Stimulated activated CD4-positive, alpha-beta T cell treated with anti-CD3 and anti-CD28 coated beads, Interleukin-2, amount 100 ng/mL, for 24 hours (primary cell): ENCODE measurements at regions not wholly inside any gene's neighbourhood (a gene's known extent, or its start where the extent isn't known, plus 50 kb on each side); places are given as distances from the start of the nearest gene placed in this dataset.
"Not testable (repeated sequence)": the region's sequence is repeated elsewhere in the genome, so short reads cannot be mapped to it uniquely, and the experiment has no call there.

ENCODE experiments used
- DNase-seq, 2 donors: peaks; one replicate each; pipeline ENCODE4 v3.0.0-alpha.2; 2020

DNA sequence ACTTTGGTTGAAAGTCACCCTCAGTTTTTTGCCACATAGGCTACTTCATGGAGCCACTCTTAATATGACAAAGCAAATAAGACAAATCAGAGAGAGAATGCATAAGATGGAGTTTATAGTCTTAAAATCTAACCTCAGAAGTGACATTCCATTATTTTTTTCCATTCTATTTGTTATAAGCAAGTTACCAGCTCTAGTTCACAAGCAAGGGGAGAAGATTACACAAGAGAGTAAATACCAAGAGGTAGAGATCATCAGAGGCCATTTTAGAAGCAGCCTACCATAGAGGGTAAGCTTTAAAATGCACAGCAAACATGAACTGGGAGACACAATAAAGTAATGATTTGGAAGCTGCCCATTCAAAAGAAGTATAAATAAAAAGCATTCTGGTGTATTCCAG lies 651.3 kb upstream of the MEF2C start:
- no peak for DNase-seq

DNA sequence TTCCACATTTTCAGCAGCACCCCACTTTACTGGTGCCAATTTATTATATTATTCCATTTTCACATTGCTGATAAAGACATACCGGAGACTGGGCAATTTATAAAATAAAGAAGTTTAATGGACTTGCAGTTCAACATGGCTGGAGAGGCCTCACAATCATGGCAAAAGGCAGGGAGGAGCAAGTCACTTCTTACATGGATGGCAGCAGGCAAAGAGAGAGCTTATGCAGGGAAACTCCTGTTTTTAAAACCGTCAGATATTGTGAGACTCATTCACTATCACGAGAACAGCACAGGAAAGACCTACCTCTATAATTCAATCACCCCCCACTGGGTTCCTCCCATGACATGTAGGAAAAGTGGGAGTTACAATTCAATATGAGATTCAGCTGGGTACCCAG lies 641.8 kb upstream of the MEF2C start:
- DNase-seq = no peak

DNA sequence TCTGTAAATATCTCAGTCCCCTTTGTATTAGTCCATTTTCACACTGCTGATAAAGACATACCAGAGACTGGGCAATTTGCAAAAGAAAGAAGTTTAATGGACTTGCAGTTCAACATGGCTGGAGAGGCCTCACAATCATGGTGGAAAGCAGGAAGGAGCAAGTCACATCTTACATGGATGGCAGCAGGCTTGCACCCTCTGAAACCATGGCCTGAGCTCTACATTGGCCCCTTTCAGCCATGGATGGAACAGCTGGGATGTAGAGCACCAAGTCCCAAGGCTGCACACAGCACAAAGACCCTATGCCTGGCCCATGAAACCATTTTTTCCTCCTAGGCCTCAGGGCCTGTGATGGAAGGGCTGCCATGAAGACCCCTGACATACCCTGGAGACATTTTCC lies 640.9 kb upstream of the MEF2C start:
- DNase-seq = not testable (repeated sequence)

DNA sequence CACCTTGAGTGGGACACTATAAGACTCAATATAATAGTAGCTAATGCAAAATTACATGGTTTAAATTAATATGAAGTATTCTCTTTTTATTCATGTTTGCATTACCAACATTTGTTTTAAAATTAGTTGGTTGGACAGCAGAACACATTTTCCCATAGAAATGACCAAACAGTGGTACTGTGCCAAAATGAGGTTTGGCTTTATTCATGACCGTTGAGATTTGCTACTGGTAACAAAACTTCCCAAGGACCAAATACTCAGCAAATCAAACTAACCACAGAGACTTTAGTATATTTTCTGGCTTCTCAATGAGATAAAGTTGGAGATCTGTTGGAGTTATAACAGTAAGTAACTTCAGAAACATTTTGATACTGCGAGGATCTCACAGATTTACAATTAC lies 637.8 kb upstream of the MEF2C start:
- no peak for DNase-seq

DNA sequence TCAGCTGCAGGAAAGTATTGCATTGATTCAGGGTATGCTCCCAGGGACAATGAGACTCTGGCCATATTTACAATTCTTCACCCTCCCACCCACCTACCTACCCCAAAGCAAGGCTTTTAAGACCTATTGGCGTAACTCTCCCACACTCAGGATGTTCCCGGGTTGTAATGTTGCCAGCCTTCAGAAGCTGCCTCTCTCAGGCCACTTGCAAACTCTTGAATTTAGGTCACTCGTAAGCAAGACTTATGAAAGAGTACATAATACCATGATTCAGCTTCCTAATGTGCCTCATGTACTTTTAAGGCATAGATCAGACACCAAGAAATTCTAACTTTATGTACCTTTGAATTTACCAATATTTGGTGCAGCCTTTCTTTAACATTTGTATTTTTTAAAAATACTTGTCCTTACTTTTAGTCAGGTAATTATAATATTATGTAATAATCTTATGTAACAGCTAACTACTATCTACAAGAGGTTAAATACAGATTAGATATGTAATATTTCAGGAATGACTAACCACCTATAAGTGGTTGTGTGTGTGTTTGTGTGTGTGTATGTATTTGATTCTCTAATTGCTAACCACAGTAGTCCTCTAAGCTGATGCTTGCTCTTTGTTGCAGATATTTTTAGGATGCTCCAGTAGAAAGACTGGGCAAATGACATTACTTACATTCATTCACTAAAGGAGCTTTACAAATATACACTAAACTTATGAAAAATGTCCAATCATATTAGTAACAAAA lies 630.5 kb upstream of the MEF2C start:
- DNase-seq = no peak

DNA sequence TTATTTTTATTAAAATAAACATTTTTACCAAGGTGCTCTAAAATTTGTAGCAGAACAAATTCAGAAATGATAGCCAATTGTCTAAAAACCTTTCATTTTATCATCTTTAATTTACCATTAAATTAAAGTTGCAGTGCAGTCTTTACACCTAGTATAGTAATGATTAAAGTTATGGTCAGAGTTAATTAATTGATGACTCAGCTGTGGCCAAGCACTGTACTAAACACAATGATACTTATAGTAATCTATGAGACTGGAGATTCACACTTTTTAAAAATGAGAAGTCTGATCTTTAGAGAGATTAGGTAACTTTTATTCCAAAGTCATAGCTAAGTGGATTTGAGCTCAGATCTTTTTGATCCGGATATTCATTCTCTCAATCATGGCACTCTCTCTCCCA lies 621.1 kb upstream of the MEF2C start:
- no peak for DNase-seq

DNA sequence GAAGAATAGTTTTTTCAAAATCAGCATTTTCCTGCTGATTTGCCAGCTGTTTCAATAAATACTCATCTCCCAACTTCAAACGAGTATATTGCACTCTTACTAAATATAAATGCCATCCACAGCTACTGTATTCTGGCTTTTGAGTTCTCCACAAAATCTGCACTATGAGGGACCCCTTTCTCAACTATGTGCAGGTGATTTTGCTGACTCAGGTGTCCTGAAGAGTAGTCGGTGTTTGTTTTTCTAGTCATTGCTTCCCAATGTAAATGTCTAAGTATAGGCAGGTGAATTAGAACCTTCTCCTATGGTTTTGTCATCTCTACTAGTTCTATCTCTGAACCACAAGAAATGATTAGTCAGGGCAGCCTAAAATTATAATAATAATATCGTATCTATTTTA lies 616.8 kb upstream of the MEF2C start:
- DNase-seq = no peak

DNA sequence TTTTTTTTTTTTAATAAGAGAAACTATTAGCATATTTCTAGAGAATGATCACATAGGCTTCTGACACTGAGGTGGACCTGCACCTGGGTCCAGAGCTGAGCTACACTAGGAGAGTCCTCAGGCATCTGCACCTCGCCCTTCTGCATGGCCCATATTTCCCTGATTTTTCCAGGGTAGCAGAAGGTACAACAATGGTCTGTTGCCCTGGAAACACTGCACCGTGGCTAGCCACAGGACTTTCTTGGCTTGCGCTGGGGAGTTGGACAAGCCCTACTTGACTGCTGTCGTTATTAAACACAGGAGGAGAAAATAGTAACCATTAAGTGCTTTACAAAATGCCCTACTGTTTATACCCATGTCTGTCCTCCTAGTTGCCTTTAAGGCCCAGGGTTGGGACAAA lies 615.7 kb upstream of the MEF2C start:
- no peak for DNase-seq

DNA sequence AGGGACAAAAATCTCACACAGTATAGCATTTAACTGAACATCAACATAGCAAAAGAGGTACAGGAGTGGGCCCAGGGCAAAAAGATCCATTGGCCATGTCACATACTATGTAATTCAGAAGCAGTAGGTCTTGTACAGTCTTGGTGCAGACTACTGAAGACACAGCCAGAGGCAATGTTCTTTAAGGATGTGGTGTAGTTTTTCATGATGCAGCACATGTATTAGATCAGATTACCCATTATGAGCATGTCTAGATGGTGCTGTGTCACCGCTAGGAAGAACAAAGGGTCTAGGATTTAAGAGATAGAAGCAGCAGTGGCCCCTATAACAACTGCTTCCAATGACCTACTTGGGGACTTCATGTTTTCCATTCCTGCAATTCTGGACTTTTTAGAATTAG lies 610.4 kb upstream of the MEF2C start:
- DNase-seq = no peak

DNA sequence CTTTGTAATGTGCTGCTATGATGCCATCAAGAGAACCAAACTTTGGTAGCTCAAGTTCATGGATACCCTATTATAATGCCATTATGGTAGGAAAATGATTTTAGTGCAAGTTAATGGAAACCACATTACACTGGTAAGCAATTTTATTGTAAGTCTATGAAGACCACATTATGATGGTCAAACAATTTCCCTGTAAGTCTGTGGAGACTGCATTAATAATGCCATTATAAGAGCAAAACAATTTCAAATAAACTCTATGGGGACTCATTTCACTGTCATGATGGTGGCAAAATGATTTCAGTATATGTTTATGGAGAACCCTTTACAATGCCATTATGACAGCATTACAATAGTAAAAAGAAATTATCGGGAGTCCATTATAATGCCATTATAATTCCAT lies 602.0 kb upstream of the MEF2C start:
- no peak for DNase-seq

DNA sequence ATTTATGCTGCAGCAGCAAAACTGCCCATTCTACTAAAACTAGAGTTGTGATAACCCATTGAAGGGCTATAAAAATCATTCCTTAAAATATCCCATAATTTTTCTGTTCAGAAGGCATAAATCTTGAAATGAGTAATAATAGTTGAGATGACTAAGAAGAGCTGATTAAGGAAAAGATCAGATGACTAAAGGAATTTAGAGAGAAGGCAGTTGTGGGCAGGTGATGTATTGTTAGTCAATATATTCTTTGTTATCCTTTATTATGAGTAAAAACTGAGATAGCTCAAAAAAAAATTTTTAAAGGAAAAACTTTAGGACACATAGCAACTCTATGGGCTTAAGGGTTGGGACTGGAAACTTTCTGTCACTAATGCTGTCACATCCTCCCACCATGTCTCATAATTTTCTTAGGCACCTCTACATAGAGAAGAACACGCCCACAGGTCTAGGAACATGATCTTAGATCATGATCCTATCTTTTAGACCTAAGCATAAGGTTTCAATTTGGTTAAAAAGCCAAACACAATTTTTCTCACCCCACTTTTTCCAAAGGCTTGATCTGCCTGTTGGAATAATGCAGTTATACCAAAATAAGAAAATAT lies 597.5 kb upstream of the MEF2C start:
- no peak for DNase-seq

DNA sequence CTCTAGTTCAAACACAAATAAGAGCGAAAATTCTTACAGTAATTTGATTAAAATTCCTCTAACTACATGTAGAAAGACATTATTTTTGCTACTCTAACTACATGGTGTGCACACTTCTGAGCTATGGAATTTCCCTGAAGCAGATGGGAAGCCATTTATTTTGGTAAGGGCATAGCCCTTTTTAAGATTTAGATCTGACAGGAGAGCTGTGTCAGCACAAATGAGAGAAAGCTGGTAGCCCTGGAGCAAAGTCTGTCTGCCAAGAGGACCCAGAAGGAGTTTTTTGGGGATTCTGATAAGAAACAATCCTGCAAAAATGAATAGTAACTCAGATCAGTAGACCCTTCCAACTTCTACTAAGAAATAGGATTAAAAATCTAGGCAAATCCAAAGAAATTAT lies 595.9 kb upstream of the MEF2C start:
- no peak for DNase-seq

DNA sequence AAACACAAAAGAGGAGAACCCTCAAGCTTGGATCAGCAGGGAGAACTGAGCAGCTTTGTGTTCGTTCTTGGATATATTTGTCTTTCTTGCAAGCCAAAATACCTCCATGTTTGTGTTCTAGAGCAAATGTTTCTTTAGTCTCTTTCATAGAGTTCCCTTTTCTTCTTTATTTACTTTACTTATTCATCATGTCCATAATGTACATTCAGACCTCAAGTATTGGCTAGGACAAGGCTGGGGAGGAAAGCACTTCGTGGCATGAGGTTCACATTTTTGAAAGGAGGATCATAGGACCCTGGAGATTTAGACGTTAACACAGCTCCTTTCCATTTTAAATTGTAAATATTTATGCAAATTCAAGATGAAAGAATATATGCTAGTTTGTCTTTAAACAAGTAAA lies 590.2 kb upstream of the MEF2C start:
- no peak for DNase-seq

DNA sequence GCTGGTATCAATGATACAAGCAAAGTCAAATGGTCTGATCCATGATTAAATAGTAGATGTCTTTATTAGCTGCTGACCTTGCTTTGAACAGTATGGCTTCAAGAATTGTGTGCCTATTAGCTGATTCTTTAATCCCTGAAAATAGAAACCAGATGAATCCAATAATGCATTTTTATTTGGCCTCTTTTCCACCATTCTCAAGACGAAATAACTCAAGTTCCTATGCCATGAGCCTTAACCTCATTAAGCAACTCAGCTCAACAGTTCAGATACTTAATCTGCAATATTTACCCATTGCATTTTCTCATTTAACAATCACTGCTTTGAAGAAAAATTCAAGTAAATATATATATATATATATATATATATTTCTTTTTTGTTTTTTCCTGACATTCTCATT lies 588.6 kb upstream of the MEF2C start:
- no peak for DNase-seq

DNA sequence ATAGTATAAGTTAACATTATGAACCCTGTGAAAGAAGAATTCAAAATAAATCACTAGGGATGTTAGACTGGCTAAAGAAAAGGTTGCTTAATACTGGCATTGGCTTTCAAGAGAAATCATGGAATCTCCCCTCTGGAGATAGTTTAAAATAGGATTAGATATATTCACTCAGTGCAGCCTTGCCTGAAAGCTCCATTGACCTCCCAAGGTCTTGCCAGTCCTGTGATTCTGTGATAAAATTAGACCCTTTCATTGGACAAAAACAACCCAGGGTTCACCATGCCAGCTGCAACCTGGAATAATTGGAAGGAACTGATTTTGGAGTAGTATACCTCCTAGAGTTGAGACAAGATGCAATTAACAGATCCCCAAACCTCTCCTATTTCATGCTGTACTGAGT lies 588.1 kb upstream of the MEF2C start:
- DNase-seq = no peak

DNA sequence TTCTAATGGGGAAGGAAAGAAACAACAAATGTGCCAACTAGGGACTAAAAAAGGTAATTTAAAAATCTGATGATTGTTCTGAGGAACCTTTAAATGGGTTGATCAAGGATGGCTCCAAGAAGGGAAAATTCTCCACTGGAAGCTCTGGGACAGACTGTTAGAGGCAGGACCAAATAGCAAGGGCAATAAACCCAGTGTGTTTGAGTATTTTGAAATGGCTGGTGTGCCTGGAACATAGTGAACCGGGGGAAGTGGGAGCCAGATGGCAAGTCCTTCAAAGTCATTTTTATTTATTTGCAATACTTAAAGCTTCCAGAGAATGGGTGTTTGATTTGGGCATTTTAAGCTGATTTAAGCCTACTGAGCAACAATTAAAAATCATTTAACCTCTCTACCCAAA lies 587.7 kb upstream of the MEF2C start:
- DNase-seq = no peak

DNA sequence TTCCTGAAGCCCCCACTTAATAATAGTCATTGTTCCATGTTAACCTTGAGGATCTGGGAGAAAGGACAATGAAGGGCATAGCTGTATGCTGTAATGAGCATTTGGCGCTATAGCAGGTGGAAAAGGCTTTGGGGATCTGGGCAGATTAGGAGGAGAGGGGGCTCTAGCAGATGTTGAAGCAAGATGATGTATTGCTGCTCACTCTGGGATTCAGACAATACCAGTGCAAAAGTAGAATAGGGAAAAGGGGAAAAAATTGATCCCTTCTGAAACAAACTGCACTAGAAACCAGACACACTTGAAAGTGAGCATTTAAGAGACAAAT lies 575.3 kb upstream of the MEF2C start:
- DNase-seq = no peak

DNA sequence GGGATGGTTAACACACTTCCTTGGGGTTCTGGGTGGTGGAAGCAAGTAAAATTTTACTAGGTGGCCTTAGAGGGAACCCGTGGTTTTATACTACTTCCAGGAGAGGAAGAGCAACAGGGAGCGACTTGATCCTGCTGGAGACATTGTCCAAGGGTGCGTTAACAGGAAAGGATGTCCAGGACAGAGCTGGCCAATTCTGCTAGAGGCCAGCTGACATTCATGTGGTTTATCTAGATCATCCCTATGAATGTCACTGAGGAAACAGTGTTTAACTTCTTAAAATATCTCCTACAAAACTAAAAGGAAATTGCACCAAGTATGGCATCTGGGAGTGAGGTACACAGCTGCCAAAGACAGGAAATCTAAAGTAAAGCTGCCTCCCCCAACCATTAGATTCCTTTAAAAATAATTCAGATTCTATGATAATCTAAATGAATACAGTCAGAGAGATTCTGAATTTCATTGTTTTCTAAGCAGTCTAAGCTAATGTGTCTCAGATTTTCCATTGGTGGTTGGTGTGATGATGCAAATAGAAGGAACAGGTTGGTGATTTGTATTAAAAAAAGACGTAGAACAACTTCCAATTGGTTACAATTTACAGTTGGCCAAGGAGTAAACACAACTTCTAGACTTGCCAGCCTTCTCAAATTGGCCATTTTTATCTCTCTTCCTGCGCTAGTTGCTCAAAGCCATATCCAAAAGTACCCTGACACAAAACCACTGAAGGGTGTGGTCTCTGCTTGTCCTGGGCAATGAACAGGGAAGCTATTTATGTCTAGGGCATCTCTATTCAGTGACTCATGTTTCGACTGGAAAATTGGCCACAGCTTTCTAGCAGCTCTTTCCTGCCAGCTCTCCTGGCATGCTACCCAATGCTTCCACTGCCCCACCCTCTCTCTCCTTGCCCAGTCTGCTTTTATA lies 574.7 kb upstream of the MEF2C start:
- no peak for DNase-seq

DNA sequence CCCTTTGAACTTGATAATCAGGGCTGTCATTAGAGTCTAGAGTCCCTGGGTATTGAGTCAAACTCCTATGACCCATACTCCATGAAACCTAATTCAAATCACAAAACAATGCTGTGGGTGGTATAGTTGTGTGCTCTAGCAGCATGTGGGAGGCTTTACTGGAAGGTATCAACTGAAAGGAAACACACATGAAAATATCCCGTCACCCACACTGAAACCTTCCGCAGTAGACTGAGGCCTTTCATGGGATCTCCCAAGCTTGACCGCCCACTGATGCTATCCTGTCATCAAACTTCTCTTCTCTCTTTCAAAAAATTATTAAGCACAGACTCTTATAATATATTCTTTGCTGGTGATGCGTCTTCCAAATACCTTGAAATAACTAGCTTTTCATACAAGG lies 569.1 kb upstream of the MEF2C start:
- DNase-seq = no peak

DNA sequence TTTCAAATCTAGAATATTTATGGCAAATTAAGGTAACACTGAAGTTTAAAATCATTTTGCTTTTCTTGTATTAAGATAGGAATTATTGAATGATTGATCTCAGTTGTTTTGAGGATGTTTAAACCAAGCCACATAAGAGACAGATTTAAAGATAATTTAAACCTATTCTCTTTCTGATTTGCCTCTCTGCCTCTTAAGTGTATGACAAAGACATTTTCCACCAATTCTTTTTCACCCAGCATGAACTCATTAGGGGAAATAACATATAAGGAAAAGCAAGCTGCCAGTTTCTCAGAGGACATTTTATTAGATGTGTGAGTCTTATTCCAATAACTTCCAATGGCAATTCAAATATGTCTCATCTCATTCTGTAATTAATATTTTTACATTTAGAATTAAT lies 568.3 kb upstream of the MEF2C start:
- no peak for DNase-seq

DNA sequence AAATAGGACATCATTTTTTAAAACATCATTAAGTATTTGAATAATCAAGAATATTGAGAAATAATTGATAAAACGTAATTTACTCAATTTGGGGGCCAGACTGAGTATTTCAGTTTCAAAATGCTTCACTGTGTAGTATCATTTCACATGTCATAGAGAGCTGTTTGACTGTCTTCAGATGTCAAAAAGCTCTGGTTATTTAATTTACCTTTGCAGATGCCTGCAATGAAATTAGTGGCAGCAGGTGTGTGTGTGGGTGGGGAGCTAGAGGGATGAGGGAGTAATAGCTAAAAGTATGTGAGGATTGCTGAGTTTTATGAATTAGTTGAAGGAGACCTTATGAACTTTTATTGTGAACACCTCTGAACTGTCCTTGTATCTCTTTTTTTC lies 567.2 kb upstream of the MEF2C start:
- no peak for DNase-seq

DNA sequence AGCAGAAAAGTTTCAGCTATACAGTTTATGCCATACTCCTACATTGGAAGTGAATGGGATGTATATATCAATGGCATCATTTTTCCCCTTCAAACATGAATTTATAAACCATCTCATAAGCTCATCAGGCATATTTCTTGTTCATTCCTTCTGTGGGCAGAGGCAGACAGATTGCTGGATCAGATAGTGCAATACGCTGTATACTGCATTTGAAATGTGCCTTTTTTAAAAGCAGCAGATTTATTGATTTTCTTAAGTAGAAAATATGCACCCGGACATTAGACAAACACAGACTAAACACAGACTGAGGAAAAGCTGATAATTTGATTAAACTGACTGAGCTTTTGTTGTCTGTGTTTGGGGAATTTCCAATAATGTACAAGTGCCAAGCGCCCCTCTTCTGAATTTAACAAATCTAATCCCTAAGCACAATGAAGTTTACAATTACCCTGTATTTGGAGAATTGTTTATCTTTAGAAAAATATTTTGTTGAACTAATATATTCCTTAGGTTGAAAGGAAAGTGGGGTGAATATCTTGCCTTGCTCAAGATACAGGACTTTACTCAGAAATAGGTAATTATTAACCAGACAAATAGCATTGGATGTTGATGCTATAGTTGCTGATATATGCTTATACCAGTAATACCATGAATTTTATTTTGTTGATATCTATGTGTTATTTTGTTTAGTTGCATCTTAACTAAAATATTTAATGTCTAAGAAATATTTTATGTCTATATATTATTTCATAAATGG lies 566.6 kb upstream of the MEF2C start:
- no peak for DNase-seq

DNA sequence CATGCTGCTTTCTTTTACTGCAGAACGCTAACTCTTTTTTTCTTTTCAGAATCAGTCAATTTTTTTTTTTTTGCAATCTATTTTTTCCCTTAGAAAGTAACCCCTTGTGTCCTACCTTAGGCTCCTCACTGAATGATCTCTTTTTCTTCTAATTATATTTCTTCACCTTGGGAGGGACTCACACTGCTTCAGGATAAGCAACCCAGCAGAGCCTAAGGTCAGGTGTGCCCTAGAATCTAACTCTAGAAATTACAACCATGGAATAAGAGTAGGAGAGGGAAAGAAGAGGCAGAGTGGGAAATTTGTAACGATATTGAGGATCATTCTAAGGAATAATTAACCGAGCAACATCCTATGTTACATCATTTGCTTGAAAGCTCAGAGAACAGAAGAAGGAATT lies 564.0 kb upstream of the MEF2C start:
- no peak for DNase-seq
